HG02623 (cell line): ENCODE measurements at regions not wholly inside any gene's neighbourhood (a gene's known extent, or its start where the extent isn't known, plus 50 kb on each side); places are given as distances from the start of the nearest gene placed in this dataset.

Experiments
- ATAC-seq: cut with Tn5 transposase; IDR thresholded peaks from one replicate; pipeline ENCODE4 v1.9.1; 2021; ENCODE audit warnings: moderate library complexity; ENCODE audit not compliant: unreplicated experiment

GRCh38 chr3:162742159-162742717, 1245.6 kb downstream of the OTOL1 start:
- no peak for ATAC-seq

DNA sequence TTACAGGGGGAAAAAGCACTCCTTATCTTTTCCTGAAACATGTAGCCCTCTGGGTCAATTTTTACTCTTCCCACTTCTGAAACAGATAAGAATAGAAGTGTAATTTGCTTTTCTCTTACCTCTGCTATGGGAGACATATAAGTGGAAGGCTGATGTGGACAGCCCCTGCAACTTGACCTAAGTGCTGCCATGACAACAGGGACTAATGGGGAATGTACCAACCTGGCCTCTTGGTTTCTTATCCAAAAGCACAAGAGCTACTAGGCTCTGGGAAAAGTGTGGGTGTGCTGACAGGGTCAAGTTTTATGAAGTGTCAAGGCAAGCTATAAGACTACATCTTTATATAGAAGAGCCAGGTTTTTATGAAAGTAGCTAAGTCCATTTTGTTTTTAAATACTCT, 1246.5 kb downstream of the OTOL1 start:
- ATAC-seq, result no peak

DNA sequence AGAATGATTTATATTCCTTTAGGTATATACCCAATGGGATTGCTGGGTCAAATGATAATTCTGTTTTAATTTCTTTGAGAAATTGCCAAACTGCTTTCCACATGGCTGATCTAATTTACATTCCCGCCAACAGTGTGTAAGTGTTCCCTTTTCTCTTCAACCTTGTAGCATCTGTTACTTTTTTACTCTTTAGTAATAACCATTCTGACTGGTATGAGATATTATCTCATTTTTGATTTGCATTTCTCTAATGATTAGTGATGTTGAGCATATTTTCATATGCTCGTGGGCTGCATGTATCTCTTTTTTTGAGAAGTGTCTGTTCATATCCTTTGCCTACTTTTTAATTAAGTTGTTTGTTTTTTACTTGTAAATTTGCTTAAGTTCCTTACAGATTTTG, 1264.2 kb downstream of the OTOL1 start:
- ATAC-seq, result no peak

DNA sequence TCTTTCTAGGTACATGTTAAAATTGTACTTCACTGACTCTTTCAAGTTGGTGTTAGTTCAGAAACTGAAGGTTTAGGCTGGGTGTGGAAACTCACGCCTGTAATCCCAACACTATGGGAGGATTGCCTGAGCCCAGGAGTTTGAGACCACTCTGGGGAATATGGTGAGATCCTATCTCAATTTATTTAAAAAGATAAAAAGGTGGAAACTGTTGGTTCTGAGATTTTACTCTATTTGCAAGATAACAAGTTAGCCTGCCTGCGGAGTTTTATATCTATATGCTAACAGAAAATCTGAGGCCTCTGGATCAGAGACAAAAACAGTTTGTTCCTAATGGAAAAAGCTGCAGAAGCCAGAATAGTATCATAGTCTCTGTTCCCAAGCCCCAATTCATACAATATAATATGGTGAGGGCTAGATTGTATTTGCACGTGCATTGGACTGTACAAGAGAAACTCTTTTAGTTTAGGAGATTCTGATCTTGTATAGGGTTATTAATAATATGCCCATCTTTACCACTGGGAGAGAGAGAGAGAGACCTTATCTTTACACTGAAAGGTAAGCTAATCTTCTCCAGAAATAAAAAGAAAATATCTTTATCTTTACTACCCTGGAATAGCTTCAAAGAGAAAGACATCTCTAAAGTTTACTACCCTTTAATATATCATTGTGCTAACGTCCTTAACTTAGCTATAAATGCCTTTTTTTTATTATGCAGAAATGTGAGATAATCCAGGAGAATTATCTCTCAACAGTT, 1267.6 kb downstream of the OTOL1 start:
- ATAC-seq, result no peak

DNA sequence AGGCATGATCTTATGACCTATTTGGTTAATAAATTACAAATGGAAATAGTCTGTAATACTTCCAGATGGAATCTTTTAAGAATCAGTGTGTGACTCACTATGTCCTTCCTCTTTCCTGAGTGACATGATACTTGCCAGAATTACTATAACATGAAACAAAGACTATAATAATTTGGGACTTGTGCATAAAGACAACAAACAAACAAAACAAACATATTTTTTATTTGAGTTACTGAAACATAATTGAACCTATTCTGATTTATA, 1268.1 kb downstream of the OTOL1 start:
- no peak for ATAC-seq

DNA sequence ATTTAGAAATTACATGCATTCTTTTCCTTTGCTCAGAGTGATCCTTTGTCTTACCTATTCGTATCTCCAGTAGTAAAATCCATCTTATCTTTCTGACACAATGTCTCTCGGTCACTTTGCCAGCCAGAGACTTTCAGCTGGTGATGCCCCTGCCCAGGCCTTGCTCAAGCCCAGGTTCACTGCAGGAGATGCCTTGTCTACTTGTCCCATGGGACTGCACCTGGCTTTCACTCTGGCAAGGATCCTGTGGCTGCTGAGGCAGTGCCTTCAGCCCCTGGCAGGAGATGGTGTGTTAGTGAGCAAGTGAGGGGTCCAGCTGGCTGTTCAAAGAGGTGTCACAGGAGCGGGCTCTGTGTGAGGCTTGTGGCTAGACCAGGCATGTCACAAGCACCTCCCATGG, 1268.9 kb downstream of the OTOL1 start:
- ATAC-seq, result no peak

GRCh38 chr3:162769564-162769963, 1273.0 kb downstream of the OTOL1 start:
- ATAC-seq, result no peak

DNA sequence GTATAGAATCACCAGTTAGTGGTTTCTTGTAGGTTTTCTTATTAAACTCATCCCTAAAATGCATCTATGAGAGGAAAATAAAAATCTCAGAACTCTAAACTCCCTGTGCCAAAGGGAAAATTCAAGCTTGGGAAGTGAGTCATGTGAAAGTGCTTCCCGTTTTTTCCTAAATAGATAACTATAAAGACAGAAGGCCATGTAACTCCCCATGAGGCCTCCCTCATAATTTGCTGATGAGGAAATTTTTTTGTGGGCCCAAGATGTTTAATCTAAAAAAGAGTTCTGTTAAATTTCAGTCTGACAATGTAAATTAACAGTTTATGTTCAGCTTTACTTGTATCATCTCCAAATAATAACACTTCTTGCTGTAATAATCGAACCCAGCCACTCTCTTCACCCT, 1273.9 kb downstream of the OTOL1 start:
- no peak for ATAC-seq

DNA sequence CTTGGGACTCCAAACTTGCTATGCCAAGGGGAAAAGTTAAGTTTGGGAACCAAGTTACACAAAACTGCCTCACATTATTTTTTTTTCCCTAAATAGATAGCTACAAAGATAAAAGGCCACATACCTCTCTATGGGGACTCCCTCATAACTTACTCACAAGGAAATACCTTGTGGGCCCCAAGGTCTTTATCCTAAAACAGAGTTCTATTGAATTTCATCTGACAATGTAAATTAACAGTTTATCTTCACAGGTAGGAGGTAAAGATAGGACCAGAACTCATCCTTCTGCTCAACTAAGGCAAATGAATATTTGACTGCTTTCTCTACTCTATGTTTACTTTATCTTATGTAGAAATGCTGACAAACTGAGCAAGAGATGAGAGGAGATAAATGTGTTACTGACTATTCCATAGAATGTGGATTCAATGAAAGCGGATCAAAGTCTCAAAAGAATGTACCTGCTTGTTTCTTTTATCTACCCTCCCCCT, 1278.0 kb downstream of the OTOL1 start:
- ATAC-seq, result no peak

DNA sequence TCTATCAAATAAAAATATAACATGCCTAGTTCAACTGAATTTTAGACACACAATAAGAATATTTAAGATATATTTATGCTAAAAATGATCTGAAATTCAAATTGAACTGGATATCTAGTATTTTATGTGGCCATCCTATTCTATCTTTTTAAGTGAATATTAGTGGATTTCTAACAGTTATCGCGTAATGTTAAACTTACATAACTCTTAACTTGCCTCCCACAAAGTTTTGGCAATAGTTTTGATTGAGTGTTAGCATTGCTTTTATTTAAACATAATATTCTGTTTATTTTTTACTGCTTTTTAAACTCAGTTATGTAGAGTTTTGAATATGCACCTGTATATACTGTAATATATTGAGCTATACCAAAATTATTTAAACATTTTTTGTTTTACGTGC, 1279.5 kb downstream of the OTOL1 start:
- no peak for ATAC-seq

GRCh38 chr3:162777118-162777517, 1280.5 kb downstream of the OTOL1 start:
- ATAC-seq, result no peak

GRCh38 chr3:162780313-162780712, 1283.7 kb downstream of the OTOL1 start:
- ATAC-seq, result no peak

GRCh38 chr3:162799910-162800309, 1303.3 kb downstream of the OTOL1 start:
- no peak for ATAC-seq

DNA sequence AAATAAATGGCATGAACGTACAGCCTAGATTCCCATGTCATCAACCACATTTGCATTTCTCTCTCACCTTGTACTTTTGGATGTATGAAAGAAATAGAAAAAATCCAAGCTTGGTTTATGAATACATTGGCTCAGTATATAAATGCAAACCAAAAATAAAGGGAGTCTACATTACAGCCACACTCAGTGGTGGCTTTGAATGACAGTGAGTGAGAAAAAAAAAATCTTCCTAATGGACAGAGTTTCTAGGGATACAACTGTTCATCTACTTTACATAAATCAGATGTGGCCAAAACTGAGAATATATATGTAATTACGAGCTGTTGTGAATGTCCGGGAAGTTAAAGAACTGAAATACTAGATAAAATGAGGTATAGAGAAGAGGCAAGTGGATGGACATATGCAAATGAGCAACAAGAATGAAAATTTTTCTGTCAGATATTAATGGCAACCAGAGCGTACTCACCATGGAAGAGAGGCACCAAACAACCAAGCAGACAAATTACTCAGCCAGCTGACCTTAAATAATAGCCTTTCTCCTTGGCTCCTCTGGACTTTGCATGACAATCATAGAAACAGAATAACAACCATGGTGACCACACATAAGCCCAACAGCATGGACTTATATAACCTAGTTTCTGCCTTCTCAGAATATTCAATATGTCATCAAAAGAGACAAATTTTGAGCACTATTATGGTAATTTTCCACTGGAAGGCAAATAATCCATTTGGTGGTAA, 1305.8 kb downstream of the OTOL1 start:
- ATAC-seq, result no peak

DNA sequence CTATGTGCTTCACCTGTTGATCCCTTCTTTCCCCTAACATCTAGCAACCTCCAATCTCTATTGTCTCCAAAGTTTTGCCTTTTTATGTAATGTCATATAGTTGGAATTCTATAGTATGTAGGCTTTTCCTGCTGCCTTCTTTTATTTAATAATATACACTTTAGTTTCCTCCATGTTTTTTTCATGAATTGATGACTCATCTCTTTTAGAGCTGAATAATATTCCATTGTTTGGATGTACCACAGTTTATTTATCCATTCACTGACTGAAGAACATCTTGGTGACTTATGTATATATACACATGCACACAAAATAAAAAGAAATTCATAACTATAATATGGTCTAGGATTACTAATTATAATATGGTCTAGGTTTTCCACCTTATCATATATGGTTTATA, 1314.2 kb downstream of the OTOL1 start:
- no peak for ATAC-seq

- no peak for ATAC-seq
Observed at GRCh38 chr3:162842549-162843216, 1346.1 kb downstream of the OTOL1 start.

GRCh38 chr3:162845918-162846317, 1349.3 kb downstream of the OTOL1 start:
- no peak for ATAC-seq

GRCh38 chr3:162847511-162847910, 1350.9 kb downstream of the OTOL1 start:
- ATAC-seq, result no peak

DNA sequence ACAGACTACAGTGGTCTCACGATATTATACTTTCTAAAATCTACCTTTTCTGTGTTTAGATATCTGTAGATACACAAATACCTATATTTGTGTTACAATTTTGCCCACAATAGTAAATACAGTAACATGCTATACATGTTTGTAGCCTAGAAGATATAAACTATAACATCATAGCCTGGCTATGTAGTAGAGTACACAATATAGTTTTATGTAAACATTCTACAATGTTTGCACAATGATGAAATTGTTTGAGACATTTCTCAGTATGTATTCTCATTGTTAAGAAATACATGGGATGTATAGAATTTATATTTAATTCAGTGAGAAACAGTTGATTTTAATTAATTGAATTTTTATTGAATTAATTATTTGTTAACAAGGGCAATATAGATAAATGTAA, 1367.0 kb downstream of the OTOL1 start:
- ATAC-seq, result no peak

- no peak for ATAC-seq
Observed at GRCh38 chr3:162865466-162865865, 1368.9 kb downstream of the OTOL1 start.

DNA sequence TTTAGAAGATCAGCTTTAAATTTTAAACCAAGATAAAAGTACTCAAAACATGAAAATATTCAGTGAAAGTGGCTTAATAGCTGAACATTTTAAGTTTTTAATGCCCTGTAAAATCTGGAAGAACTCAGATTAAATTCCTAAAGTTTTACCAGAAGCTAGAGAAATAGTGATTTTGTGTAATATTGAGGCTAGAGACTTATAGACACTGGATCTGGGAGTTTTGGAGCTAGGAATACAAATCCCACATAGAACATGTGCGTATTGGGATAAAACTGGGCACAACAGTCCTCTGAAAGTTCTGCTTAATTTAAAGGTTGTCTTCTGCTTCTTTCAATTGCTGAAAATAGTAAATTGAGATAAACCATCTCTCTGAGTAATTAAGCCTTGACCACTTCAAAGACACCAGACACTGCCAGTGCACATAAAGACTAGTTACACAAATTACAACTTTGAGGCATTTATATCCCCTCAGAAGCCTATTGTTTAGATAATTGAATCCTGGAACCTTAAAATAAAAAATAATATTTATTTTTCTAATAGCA, 1382.5 kb downstream of the OTOL1 start:
- no peak for ATAC-seq

DNA sequence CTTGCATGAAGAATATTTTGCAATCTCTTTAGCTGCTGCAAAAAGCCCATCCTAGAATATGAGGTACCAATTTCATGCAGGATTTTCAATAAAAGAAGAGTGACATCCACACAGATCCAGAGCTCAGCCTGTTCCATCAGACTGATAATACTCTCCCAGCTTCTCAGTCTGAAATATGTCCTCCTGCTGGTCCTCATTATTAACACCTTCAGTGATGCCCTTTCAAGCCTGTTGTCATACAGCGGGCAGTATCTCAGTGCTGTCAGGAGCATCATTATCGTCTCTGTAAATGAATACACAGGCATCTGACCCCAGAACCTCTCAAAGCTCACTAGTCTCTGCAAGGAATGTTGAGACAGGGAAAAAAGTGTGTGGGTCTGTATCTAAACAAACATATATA, 1387.8 kb downstream of the OTOL1 start:
- ATAC-seq, result no peak
